IMR-90 (cell line): ENCODE measurements at regions not wholly inside any gene's neighbourhood (a gene's known extent, or its start where the extent isn't known, plus 50 kb on each side); places are given as distances from the start of the nearest gene placed in this dataset.
A peak's percentile ranks its signal among the peaks of the same experiment; 100 is the strongest.

Experiments used
- ATAC-seq: fragments of 200-7000 bp; cut with Tn5 transposase; 2 replicates; pipeline ENCODE4 v1.9.1; 2020; ENCODE audit warnings: low read depth, mild to moderate bottlenecking, moderate library complexity
- BruUV-seq: library from RNA; stranded (reverse); fragments of 400-500 nt; replicated peaks from 2 replicates; lab custom pipeline; 2021; lab: Mats Ljungman, UMichigan
- CTCF ChIA-PET: fragments of 300-600 bp; formaldehyde crosslinking; extraction: SDS; loops from one replicate; lab custom pipeline; 2021; ENCODE audit warnings: antibody characterized with exemption; lab: Yijun Ruan, JAX
- POLR2A ChIA-PET: fragments of 300-600 bp; sonication (Branson Sonifier 250); formaldehyde crosslinking; loops from one replicate; lab custom pipeline; 2022; ENCODE audit warnings: antibody characterized with exemption; ENCODE audit not compliant: unreplicated experiment; lab: Charles Lee
- DNase-seq: peaks from one replicate; pipeline ENCODE4 v3.0.0; 2013
- H2AFZ ChIP-seq: replicated peaks from 2 replicates; pipeline ENCODE3; 2013; ENCODE audit warnings: low read length, mild to moderate bottlenecking; ENCODE audit not compliant: poor library complexity
- H2AK5ac ChIP-seq: 2 replicates; pipeline ENCODE4 v1.6.1; 2013; ENCODE audit warnings: low read depth, low read length, inconsistent platforms
- H2AK9ac ChIP-seq: replicated peaks from 2 replicates; pipeline ENCODE3; 2013; ENCODE audit warnings: mild to moderate bottlenecking, low read depth, low read length, moderate library complexity; ENCODE audit not compliant: poor library complexity
- H2BK120ac ChIP-seq: 2 replicates; pipeline ENCODE4 v1.6.1; 2013; ENCODE audit warnings: low read depth, low read length, inconsistent platforms
- H2BK15ac ChIP-seq: 3 replicates; pipeline ENCODE4 v1.6.1; 2013; ENCODE audit warnings: low read depth, low read length, inconsistent platforms
- H2BK20ac ChIP-seq: 2 replicates; pipeline ENCODE4 v1.6.1; 2013; ENCODE audit warnings: low read depth, mild to moderate bottlenecking, inconsistent platforms, low read length, moderate library complexity
- H2BK5ac ChIP-seq: 2 replicates; pipeline ENCODE4 v1.6.1; 2013; ENCODE audit warnings: mild to moderate bottlenecking, low read depth, low read length, inconsistent platforms; ENCODE audit not compliant: poor library complexity, severe bottlenecking
- H3K14ac ChIP-seq: replicated peaks from 2 replicates; pipeline ENCODE4 v1.6.1; 2013; ENCODE audit warnings: low read depth, low read length, inconsistent platforms
- H3K18ac ChIP-seq: 2 replicates; pipeline ENCODE4 v1.6.1; 2013; ENCODE audit warnings: low read depth, low read length, control low read depth
- H3K23ac ChIP-seq: 2 replicates; pipeline ENCODE4 v1.6.1; 2013; ENCODE audit warnings: low read depth, low read length, inconsistent platforms
- H3K27ac ChIP-seq: 2 replicates; pipeline ENCODE4 v1.5.1; 2013; ENCODE audit warnings: mild to moderate bottlenecking, control low read depth, low read length; ENCODE audit not compliant: insufficient read depth
- H3K27me3 ChIP-seq: 2 replicates; pipeline ENCODE4 v1.6.1; 2013; ENCODE audit warnings: low read length; ENCODE audit not compliant: control insufficient read depth, insufficient read depth
- H3K36me3 ChIP-seq: 2 replicates; pipeline ENCODE4 v1.6.1; 2013; ENCODE audit warnings: low read length, mixed read lengths; ENCODE audit not compliant: control insufficient read depth, insufficient read depth
- H3K4ac ChIP-seq: 2 replicates; pipeline ENCODE4 v1.6.1; 2013; ENCODE audit warnings: low read depth, low read length, inconsistent platforms
- H3K4me1 ChIP-seq: 2 replicates; pipeline ENCODE4 v1.6.1; 2013; ENCODE audit warnings: low read length, mixed read lengths; ENCODE audit not compliant: control insufficient read depth, insufficient read depth
- H3K4me2 ChIP-seq: 2 replicates; pipeline ENCODE4 v1.6.1; 2013; ENCODE audit warnings: low read depth, mild to moderate bottlenecking, control low read depth, low read length, moderate library complexity
- H3K4me3 ChIP-seq: 2 replicates; pipeline ENCODE4 v1.5.1; 2013; ENCODE audit warnings: low read depth, mild to moderate bottlenecking, control low read depth, low read length, moderate library complexity; ENCODE audit not compliant: insufficient read depth
- H3K56ac ChIP-seq: 2 replicates; pipeline ENCODE4 v1.6.1; 2013; ENCODE audit warnings: low read length, inconsistent platforms; ENCODE audit not compliant: insufficient read depth; ENCODE audit errors: extremely low read depth
- H3K79me1 ChIP-seq, 2 experiments: 2 replicates each; pipeline ENCODE4 v1.6.1; 2013; ENCODE audit warnings: low read length in 2 of 2, inconsistent platforms in 1 of 2, low read depth in 1 of 2
- H3K9ac ChIP-seq: 2 replicates; pipeline ENCODE4 v1.6.1; 2013; ENCODE audit warnings: low read depth, low read length, control low read depth
- H3K9me1 ChIP-seq: 2 replicates; pipeline ENCODE4 v1.6.1; 2013; ENCODE audit warnings: low read length, inconsistent platforms; ENCODE audit not compliant: insufficient read depth
- H3K9me3 ChIP-seq: 2 replicates; pipeline ENCODE4 v1.6.1; 2013; ENCODE audit warnings: low read length; ENCODE audit not compliant: control insufficient read depth, insufficient read depth
- H4K20me1 ChIP-seq: 2 replicates; pipeline ENCODE4 v1.6.1; 2013; ENCODE audit warnings: low read length, inconsistent platforms; ENCODE audit not compliant: insufficient read depth
- H4K5ac ChIP-seq: 2 replicates; pipeline ENCODE4 v1.6.1; 2013; ENCODE audit warnings: mild to moderate bottlenecking, low read depth, low read length, control low read depth
- H4K8ac ChIP-seq, 2 experiments: 2 replicates each; pipeline ENCODE4 v1.6.1; 2013; ENCODE audit warnings: low read depth in 2 of 2, low read length in 2 of 2, control low read depth in 1 of 2, inconsistent platforms in 1 of 2
- H4K91ac ChIP-seq: 2 replicates; pipeline ENCODE4 v1.6.1; 2013; ENCODE audit warnings: low read depth, low read length, inconsistent platforms; ENCODE audit not compliant: insufficient read depth
- MAFK ChIP-seq: IDR thresholded peaks from 2 replicates; pipeline ENCODE4 v1.6.1; 2012; ENCODE audit warnings: low read depth, low read length, improper control_type of control experiment
- SMC3 ChIP-seq: fragments of 150-350 bp; IDR thresholded peaks from 2 replicates; pipeline ENCODE4 v1.6.1; 2016; ENCODE audit warnings: low read depth, mild to moderate bottlenecking, antibody characterized with exemption, low read length, moderate library complexity
- WGBS, 2 experiments: methylation state at CpG; one replicate each; pipeline versions ENCODE4 v1.1.5 to v1.1.7; 2013; ENCODE audit warnings: missing lambda C conversion rate in 2 of 2; ENCODE audit not compliant: insufficient read length in 1 of 2; ENCODE audit errors: extremely low coverage in 2 of 2; 5-methylcytosine and 5-hydroxymethylcytosine counted together
- dilution Hi-C: fragments of 300-500 bp; cut with HindIII; formaldehyde crosslinking; loops from one replicate; pipeline ENCODE4 v1.14.3; 2018; ENCODE audit warnings: low sequenced_read_pairs; ENCODE audit not compliant: unreplicated experiment
- in situ Hi-C: fragments of 300-500 bp; cut with MboI; formaldehyde crosslinking; loops from 3 replicates; pipeline ENCODE4 v1.14.3; 2019; ENCODE audit warnings: low sequenced_read_pairs, inconsistent platforms, mixed read lengths
- intact Hi-C: fragments of 100-400 bp; cut with micrococcal nuclease; formaldehyde crosslinking; loops from 2 replicates; pipeline ENCODE4 v1.10.0; 2022

DNA sequence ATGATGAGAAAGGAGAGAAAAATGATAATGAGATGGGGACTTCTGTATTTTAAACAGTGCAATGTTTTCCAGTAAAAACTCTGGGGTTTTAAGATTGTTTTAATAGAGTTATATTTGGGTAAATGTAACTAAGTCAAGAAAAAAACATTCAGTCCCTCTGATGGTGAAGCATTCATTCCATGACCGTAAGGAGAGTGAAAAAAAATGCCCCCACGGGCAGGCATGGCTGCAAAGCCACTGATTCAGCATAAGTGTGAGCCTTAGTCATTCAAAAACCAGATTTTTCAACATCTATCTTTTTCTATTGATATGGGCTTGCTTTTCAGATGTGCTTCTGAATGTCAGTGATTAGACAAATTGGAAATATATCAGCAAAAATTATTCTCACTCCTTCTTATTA is 957.8 kb downstream of the SLC4A3 start:
- TF ChIP-seq MAFK = 0 out of 2 replicates have a peak, but pooled peaks have one; percentile 20
- TF ChIP-seq SMC3 = no peak
- no peak overlapping the region for H2AK5ac ChIP-seq
- DNase-seq (peak; percentile 28), ATAC-seq (peak; percentile 36; the same call in 1 of the 2 replicates)
- H3K4ac ChIP-seq = no peak overlapping the region
- no peaks in the 10 kb centered on the region for H3K79me1 ChIP-seq
- intact Hi-C loops (loop anchor here (5.0 to 10.0 kb wide), 3 partner anchors 358 to 987 kb away; partner anchors contain the start of gene EPHA4), dilution Hi-C loops (no loop called here), in situ Hi-C loops (no loop called here)
- H4K91ac ChIP-seq = no peak overlapping the region
- no peak overlapping the region for H2BK5ac ChIP-seq
- no peak overlapping the region for H2AK9ac ChIP-seq
- H3K4me2 ChIP-seq = no peak overlapping the region
- no peak overlapping the region for H2BK120ac ChIP-seq
- no TSS peak for BruUV-seq
- H4K5ac ChIP-seq = no peak overlapping the region
- no peaks in the 10 kb centered on the region for H3K36me3 ChIP-seq
- H3K27ac ChIP-seq = no peak overlapping the region
- H3K23ac ChIP-seq = no peak overlapping the region
- no peak overlapping the region for H3K14ac ChIP-seq
- H3K27me3 ChIP-seq = no peaks in the 10 kb centered on the region
- H4K8ac ChIP-seq = no peak overlapping the region; a peak in 1 of 4 replicates
- no peaks in the 10 kb centered on the region for H3K9me3 ChIP-seq
- H2AFZ ChIP-seq = no peak overlapping the region
- no peak overlapping the region for H3K4me3 ChIP-seq
- no peak overlapping the region for H2BK20ac ChIP-seq
- no peak overlapping the region for H2BK15ac ChIP-seq
- ChIA-PET POLR2A (no interaction called here), CTCF (no interaction called here)
- WGBS, 2 experiments = no CpG with 5 or more reads among the region's 2 CpGs
- no peak overlapping the region for H3K56ac ChIP-seq
- H3K4me1 ChIP-seq = peaks cover 8% of the 10 kb centered on the region
- H3K9me1 ChIP-seq = no peaks in the 10 kb centered on the region
- H4K20me1 ChIP-seq = no peaks in the 10 kb centered on the region
- no peak overlapping the region for H3K9ac ChIP-seq
- peak overlapping the region; percentile 42; the same call in 1 of the 2 replicates for H3K18ac ChIP-seq
